Hypothalamus (tissue), 51 donors: ENCODE measurements at regions not wholly inside any gene's neighbourhood (a gene's known extent, or its start where the extent isn't known, plus 50 kb on each side); places are given as distances from the start of the nearest gene placed in this dataset.

Experiments used
- DNase-seq, 51 donors: peaks; one replicate each; lab custom pipeline; 2025; lab: John Stamatoyannopoulos, UW

DNA sequence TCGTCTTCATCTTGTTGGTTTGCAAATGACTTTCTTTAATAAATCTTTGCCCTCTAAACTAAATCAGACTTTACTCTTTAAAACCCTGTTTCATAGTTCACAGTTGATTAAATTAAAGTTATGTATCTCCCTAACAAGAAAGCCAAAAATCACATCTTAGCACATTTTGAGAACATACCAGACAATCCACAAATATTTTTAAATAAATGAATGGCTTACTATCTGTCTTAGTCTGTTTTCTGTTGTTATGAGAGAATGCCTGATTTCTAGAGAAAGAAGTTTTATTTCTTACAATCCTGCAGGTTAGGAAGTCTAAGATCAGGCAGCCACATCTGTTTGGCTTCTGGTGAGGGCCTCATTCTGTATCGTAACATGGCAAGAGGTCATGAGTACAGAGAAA is 1090.2 kb upstream of the PIK3C3 start:
- DNase-seq: no peak

GRCh38 chr18:40863801-40864200 is 1091.2 kb upstream of the PIK3C3 start:
- DNase-seq: no peak

GRCh38 chr18:40860189-40860588 is 1094.8 kb upstream of the PIK3C3 start:
- DNase-seq: no peak

GRCh38 chr18:40855661-40856060 is 1099.4 kb upstream of the PIK3C3 start:
- DNase-seq: no peak

DNA sequence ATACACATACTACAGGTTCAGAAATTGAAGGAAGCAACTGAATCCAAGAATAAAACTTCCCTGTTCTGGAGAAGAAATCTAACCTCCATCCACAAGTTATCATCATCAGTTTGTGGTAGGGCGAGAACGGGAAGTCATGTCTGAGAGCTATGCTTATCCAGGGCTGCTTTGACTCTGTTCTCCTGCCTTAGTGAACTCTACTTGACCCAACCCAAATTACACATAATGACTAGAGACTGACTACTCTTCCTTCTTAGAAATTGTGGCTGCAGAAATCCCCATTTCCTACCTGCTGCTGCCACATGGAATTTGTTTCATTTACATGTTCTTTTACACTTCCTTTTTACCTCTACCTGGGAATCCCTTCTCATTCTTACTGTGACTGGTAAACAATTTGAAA is 1102.6 kb upstream of the PIK3C3 start:
- DNase-seq: no peak

DNA sequence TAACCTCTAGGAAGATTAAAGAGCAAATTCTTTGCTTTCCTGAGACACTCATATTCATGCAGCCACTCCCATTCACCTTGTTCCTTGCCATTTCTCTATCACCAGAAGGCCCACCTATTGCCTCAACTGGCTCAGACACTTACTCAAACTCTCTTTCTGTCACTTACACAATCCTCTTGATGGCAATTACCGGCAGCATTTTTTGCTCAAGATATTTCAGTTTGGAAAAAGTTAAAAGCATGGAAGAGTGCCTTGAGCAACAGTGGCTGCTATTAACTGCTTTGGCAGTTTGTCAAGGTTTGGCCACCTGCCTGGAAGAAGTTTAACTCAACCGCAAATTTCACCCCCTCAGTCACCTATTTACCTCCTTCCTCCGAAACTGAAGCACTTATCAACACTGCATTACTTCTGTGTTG is 1104.0 kb upstream of the PIK3C3 start:
- DNase-seq: no peak

- DNase-seq: no peak
Measured at GRCh38 chr18:40849886-40850285, 1105.1 kb upstream of the PIK3C3 start.

DNA sequence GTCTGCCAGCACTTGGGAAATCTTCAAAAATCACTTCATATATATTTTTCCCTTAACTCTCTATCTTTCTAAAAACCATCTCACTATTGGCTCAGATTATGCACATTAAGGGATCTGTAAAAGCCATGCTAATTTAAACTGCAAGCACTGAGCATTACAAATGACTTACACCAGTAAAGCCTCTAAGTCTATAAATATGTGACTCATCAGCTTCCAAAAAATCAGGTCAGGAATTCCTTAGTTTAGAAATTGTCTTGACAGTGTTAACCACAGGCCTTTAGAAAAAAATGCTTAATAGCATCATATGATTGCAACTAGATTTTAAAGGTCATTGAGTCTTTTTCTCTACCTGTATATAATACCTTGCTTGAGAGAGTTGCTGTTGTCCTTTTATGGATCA is 1113.6 kb upstream of the PIK3C3 start:
- no peak for DNase-seq

GRCh38 chr18:40841063-40841462 is 1114.0 kb upstream of the PIK3C3 start:
- no peak for DNase-seq

GRCh38 chr18:40832362-40832761 is 1122.7 kb upstream of the PIK3C3 start:
- no peak for DNase-seq

GRCh38 chr18:40824291-40824690 is 1130.7 kb upstream of the PIK3C3 start:
- no peak for DNase-seq

DNA sequence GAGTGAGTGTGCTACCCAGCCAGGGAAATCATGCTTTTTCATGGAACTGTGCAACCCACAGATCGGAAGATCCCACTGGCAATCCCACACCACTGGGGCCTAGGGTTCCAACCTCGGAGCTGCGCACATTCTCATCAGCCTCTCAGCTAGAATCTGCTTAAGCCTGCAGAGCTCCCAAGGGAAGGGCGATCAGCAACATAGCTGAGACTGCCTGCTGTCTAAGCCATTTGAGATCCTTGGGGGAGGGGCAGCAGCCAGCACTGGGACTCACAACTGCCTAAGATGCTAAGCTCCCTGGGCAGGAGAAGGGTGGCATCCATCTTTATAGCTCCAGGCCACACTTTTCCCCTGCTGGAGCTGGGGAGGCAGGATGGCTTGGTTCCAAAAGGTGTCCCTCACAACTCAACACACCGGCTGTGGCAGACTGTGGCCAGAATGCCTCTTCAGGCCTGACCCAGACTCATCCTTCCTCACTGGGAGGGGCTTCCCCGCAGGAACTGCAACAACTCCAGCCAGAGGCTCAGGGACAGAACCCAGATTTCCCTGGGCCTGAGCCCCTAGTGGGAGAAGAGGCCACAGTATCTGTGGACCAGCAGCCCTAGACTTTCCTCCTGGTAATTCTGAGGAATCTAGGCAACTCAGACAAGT is 1133.3 kb upstream of the PIK3C3 start:
- DNase-seq: no peak

- no peak for DNase-seq
Measured at GRCh38 chr18:40812981-40813515, 1142.0 kb upstream of the PIK3C3 start.

DNA sequence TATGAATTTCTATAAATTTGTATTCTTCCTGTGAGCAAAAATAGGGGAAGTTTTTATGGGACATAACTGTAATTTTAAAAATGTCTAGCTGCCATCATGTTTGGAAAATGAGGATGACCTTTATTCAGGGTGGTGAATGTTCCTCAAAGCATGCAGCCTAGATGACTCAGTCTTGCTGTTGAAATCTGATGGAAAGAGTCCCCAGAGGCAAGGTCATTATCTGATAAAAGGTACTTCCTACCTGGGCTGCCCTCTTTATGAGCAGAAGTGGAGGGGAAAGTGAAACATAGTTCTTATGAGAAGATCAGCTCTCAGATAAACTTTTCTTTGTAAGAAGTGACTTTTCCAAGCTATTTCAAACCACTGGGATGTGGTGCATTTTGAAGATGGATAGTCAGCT is 1144.7 kb upstream of the PIK3C3 start:
- DNase-seq: no peak

DNA sequence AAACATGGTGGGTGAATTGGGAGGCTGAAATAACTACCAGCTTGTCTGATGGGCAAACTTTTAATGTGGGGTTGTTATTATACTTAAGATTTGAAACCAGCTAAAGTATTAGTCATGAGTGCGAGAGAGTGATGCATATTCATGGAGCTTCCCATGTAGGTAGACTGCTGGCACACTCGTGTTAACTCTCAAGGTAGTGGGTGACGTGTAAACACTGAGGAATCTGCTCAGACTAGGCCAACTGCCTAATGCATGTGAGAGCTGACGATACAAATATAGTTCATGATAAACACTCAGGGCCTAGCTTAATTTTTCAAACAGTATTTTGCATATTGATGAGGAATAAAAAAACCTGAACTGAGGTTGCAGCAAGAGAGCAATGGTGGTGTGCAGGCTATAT is 1165.7 kb upstream of the PIK3C3 start:
- DNase-seq: no peak

GRCh38 chr18:40782453-40783130 is 1172.4 kb upstream of the PIK3C3 start:
- no peak for DNase-seq

GRCh38 chr18:40769786-40770185 is 1185.2 kb upstream of the PIK3C3 start:
- no peak for DNase-seq

- DNase-seq: no peak
Measured at GRCh38 chr18:40760251-40760650, 1194.8 kb upstream of the PIK3C3 start.

DNA sequence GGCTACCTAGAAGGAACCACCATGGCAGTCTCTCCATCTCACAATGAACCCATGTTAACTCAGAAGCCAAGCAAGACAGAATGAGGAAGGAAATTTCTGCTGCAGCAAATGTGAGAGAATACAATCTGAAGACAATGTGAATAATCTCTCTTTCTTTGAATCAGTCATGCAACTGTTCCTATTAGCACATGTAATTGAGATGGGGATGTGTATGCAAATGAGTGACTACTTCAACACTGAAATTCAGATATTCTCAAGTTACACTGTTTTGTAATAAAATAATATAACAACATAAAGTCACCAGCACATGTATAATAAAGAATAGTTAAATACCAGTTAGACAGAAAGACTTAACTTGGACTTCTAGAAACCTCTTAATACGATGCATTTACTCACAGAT is 1200.6 kb upstream of the PIK3C3 start:
- no peak for DNase-seq

GRCh38 chr18:40752316-40752715 is 1202.7 kb upstream of the PIK3C3 start:
- no peak for DNase-seq

GRCh38 chr18:40751186-40751585 is 1203.8 kb upstream of the PIK3C3 start:
- no peak for DNase-seq

DNA sequence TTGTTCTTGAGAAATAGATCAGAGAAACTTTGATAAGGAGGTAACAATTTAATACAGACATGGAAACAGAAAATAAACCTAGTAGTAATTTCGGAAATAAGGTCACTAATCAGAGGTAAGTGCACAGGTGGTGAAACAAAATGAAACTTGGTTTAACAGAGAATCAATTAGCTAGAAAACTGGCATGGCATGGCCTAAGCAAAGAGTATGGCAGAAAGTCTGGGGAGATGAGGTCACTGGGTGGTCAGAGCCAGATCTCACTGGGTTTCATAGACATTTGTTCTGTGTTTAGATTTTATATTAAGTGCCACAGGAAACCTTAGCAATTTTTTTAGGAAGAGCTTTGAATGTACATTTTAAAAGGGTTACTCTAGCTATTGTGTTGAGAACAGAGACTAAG is 1216.0 kb upstream of the PIK3C3 start:
- no peak for DNase-seq
